ENCODE measurements at regions not wholly inside any gene's neighbourhood (a gene's known extent, or its start where the extent isn't known, plus 50 kb on each side); places are given as distances from the start of the nearest gene placed in this dataset.

DNA sequence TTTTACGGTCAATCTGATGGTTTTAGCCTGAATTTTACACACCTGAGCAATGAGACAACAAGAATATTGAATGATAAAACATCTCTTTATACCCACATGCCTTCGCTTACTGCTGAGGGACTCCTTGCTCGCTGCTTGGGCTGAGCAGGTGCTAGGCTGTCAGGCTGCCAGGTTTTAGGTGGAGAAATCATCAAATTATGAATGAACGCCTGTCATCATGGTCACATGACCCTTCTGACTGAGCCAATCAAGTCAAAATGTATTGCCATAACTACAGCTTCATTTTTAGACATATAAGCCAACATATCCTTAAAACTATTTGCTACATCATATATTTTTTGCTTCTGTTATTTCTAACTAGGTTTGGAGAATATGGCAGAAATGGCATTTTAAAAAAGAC, 274.0 kb downstream of the LNPK start:
- TF ChIP-seq, protein P1, sequence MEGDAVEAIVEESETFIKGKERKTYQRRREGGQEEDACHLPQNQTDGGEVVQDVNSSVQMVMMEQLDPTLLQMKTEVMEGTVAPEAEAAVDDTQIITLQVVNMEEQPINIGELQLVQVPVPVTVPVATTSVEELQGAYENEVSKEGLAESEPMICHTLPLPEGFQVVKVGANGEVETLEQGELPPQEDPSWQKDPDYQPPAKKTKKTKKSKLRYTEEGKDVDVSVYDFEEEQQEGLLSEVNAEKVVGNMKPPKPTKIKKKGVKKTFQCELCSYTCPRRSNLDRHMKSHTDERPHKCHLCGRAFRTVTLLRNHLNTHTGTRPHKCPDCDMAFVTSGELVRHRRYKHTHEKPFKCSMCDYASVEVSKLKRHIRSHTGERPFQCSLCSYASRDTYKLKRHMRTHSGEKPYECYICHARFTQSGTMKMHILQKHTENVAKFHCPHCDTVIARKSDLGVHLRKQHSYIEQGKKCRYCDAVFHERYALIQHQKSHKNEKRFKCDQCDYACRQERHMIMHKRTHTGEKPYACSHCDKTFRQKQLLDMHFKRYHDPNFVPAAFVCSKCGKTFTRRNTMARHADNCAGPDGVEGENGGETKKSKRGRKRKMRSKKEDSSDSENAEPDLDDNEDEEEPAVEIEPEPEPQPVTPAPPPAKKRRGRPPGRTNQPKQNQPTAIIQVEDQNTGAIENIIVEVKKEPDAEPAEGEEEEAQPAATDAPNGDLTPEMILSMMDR (IDR thresholded peaks at IDR 0.05) = no peak
- no peak for TF ChIP-seq POLR2A (IDR thresholded peaks at IDR 0.05; ENCODE audit: low read depth)

Data from esophagus muscularis mucosa (tissue), 3 donors.